ENCODE measurements at regions not wholly inside any gene's neighbourhood (a gene's known extent, or its start where the extent isn't known, plus 50 kb on each side); places are given as distances from the start of the nearest gene placed in this dataset.

DNA sequence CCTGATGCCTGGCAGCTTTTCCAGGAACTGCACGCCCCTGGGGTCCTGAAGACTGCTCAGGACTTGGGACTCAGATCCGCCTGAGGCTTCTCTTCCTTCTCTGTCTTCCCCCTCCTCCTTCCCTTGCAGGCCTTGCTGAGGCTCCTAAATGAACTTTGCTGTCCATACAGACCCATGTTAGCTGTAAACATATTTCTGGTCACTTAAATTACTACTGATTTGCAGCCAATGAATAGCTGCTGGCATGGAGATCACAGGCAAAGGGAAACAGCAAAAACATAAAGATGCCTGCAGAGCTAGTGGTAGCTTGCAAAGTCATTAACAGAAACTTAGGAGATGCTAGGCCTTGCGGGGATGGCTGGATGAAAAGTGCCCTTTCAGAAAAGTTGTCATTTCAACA, 261.9 kb downstream of the GADD45G start:
- DNase-seq = no peak

DNA sequence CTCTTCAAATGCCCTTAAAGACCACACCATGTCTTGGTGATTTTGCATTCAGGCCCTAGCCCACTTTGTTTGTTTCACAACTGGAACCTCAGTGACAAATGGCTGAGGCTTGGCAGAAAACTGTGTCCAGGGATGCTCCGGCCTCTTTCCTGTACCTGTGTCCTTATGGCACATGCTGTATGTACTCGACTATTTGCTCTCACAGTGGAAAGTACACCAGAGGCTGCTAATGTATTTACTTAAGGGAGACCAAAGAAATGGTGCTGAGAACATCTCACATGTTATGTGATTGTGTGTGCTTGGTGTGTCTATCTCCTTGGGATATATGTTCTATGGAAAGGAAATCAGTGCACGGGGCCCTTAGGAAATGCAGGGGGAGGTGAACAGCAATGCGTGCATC, 263.3 kb downstream of the GADD45G start:
- DNase-seq = no peak

DNA sequence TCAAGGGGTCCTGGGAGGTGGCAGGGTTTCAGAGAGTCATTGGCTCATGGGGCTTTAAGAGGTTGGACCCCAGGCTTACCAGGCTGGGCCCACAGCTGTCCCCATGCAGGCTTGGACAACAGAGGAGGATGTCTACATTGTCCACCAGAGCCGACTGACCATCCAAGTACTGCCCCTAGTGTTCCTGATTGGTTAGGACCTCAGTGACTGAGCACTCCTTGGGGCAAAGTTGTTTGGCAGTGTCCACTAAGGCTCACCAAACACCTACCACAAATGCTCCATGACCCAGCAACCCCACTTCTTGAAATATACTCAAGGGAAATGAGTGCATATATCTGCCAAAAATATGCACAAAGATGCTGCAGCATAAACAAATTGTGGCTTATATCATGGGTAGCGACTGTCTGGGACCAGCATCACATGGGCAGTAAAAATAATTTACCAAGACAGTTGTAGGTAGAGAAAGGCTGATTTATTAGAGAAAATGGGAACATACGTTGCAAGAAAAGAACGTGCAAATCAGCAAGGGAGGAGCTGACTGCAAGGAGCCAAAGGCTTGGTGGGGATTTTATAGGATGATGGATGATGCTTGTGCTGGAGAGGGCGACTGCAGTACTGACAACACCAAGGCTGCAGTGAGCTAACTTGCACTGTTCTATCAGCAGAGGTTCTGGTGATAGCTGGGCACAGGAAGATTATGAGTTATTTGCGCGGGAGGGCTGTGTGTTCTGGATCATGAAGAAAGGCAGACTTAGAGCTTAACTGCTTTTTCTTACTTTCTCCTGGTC, 265.2 kb downstream of the GADD45G start:
- no peak for DNase-seq

GRCh38 chr9:89871871-89872331, 267.1 kb downstream of the GADD45G start:
- no peak for DNase-seq

DNA sequence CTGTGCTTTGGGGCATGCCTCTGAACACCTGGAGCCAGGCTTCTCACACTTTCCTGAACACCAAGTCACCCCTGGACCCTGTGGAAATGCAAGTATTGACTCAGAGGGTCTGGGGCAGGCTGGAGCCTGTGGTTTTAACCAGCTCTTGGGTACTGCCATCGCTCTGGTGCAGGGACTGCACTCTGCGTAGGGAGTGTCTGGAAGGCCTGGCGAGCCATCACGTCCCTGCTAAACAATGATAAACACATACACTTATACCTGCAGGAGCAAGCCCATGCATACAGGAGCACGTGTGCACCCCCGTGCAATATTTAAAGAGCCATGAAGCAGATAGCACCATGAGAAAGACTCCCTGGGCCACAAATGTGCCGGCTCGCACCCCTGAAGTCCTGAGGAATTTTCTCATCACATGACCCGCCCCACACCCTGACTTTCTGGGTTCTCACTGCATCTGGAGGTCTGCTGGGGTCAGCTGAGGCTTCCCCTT, 267.7 kb downstream of the GADD45G start:
- no peak for DNase-seq

DNA sequence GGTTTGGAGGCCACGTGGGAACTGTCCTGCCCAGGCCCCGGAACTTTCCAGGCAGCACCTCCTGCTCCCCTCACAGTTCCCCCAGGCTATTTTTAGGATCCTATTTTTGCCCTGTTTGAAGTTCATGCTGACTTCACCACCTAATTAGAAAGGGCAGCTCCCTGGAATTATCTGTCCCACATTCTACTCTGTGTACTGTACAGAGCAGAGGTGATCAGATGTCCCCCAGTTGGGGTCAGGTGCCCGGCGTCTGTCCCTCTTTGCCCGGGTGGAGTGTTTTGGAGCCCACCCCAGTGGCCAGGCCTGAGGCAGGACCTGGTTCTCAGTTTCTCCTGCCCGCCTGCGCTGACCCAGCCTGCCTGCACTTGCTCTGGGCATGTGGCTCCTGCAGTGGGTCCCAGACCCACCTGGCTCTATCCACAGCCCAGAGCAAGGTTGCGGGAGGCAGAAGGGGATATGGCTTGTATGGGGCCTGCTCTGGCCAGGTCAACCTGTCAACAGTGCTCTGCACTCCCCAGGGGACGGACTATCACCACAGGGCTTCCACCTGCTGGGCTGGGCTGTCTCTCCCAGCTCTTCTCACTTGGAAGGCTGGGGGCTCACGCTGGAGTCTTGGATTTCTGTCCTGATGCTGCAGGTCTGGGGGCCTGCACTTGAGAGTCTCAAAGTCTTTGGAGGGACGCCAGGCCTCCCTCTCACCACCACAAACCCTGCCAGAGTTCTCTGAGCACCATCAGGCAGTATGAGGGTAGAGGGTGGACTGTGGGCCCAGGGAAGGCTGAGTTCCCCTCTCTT, 268.3 kb downstream of the GADD45G start:
- DNase-seq = no peak

GRCh38 chr9:89873801-89874200, 269.0 kb downstream of the GADD45G start:
- DNase-seq = no peak

DNA sequence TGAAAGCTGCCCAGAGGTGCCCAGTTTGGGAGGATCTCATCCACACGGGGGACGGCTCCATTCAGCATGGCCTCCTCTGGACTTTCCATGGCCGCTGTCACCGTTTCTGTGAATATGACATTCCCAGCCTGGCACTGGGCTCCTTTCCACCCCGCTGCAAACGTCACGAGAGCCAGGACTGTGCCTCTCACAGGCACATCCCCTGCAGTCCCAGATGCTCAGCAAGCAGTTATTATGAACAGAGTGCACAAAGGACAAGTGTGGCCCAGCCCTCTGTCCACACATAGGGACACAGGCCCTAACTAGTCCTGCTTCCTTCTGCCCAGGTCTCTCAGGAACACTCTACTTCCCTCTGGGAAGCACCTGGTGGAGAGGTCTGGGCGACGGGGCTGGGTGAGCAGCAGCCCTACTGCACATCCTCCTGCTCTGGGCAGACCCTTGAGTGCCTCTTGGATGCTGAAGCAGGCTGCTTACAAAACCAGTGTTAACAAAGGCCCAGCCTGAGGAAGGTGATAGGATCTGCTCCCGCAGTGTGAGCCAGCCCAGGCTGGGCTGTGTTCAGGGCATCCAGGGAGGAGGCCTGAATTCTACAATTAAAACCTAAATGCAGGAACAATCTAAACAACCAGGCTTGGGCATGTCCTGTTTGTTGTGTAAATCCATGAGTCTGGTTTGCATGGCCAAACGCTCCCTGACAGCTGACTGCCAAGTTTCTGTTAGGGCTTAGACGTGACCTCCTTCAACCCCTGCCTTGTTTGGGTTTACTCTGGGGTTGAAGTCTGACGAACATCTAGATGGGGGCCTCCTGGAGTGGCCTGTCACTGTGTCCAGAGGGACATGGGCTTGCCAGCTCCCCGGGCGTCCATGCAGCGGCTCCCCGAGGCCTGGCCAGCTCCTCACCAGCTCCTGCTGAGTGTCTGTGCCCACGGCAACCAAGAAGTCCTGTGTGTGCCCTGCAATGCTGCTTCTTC, 269.8 kb downstream of the GADD45G start:
- DNase-seq = peak; percentile 70 to 77 (median 76)

DNA sequence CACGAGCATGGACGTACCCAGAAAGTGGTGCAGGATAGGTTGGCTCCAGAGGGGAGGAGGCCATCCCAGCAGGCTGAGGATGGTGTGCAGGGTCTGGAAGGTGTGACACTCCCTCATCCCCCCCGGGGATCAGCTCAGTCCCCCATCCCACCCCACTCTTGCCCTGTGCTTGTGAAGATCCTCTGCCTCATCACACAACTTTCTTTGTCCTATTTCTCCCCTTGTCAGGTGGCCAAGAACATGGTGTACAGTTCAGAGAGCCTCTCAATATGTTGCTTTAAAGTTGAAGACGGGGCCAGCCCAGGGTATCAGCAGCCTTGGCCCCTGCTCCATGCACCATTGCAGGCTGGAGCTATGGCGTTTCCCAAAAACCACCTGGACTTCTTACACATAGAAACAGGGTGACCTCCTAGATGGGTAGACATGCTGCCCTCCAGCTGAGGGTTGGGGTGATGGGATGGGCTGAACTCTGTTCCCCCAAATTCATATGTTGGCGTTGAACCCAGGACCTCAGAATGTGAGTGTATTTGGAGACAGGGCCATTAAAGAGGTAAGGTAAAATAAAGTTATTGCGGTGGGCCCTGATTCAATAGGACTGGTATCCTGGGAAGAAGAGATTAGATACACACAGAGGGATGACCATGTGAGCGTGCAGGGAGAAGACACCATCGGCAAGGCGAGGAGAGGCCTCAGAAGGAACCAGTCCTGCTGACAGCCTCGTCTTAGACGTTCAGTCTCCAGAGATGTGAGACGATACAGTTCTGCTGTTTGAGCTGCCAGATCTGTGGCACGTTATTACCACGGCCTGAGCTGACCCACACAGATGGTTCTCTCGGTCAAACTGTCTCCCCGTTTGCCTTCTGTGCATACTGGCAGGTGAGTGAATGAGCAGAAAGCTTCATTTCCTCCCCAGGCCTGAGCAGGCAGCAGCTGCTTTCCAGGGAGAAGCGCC, 272.5 kb downstream of the GADD45G start:
- DNase-seq = no peak

GRCh38 chr9:89878003-89878411, 273.2 kb downstream of the GADD45G start:
- no peak for DNase-seq

DNA sequence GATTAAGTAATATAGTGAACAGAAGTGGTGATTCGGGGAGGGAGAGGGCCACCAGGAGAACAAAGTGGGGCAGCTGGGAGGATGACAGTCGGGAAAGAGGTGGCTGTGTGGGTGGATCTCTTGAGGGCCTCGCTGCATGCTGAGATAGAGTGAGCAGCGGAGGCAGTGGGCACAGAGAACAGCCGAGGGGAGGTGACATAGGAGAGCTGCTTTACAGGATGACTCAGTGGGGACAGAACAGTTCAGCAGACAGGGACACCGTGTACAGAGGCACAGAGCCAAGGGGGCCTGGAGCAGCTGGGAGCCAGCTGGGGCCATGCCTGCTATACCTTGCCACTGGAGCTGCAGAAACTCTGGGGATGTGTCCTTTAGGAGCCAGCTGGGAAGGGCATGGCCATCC, 273.9 kb downstream of the GADD45G start:
- DNase-seq = peak; percentile 11 to 60 (median 23)

DNA sequence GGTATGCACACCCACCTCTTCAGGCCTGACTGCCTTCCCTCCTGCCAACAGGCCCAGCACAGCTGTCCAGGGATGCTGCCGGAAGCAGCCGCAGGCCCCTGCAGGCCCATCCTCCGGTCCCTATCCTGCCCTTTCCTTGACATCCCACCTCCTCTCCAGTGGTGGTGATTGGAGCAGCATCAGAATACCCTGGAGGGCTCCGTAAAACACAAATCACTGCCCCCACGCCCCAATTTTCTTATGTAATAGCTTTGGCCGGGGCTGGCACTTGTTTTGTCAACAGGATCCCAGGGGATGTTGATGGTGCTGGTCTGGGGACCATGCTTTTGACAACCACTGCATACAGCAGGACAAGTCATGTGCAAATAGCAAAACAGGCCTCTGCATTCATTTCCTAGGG, 274.5 kb downstream of the GADD45G start:
- no peak for DNase-seq

- DNase-seq = no peak
These were observed 274.9 kb downstream of the GADD45G start for GRCh38 chr9:89879701-89880100.

DNA sequence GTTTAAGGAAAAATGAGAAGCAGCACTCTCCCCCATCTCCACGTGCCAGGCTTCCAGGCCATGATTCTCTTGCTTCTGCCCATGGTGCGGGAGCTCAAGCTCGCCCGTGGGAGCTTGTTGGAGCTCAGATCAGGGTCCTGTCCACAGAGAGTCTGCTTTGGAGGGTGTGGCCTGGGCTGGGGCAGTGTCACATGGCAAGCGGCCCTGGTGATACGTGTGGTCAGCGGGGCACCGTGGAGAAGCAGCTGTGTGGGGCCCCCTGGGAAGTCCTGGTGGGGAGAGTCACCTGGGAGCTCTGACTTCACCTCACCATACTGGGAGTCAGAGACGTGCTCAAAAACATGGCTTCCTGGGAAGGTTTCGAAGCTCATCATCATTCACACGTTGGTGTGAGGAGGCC, 275.3 kb downstream of the GADD45G start:
- DNase-seq = no peak

- no peak for DNase-seq
These were observed 275.9 kb downstream of the GADD45G start for GRCh38 chr9:89880721-89881120.

DNA sequence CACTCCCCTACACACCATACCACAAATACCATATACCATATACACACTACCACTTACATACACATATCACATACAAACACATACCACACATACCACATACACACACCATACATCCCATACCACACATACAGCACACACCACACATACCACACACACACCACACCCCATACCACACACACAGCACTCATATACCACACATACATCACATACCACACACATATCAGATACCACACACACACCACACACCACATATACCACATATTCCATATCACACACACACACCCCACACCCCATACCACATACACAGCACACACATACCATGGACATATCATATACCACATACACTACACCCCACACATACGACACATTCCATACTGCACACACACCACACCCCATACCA, 276.6 kb downstream of the GADD45G start:
- no peak for DNase-seq

DNA sequence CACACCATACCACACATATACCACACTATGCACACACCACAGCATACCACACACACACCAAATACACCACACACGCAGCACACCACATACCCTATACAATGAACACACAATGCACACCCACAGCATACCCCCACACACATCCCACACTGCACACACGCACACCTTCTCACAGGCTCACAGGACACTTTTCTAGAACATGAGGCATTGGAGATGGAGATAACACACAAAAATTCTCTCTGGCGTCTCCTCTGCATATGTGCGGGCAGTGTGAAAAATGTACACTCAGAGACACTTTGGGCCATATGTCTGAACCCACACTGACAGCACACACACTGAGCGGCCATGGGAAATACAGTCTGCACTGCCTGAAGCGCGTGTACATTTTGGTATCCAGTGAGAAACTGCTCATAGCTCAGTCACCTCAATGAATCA, 278.1 kb downstream of the GADD45G start:
- DNase-seq = no peak

DNA sequence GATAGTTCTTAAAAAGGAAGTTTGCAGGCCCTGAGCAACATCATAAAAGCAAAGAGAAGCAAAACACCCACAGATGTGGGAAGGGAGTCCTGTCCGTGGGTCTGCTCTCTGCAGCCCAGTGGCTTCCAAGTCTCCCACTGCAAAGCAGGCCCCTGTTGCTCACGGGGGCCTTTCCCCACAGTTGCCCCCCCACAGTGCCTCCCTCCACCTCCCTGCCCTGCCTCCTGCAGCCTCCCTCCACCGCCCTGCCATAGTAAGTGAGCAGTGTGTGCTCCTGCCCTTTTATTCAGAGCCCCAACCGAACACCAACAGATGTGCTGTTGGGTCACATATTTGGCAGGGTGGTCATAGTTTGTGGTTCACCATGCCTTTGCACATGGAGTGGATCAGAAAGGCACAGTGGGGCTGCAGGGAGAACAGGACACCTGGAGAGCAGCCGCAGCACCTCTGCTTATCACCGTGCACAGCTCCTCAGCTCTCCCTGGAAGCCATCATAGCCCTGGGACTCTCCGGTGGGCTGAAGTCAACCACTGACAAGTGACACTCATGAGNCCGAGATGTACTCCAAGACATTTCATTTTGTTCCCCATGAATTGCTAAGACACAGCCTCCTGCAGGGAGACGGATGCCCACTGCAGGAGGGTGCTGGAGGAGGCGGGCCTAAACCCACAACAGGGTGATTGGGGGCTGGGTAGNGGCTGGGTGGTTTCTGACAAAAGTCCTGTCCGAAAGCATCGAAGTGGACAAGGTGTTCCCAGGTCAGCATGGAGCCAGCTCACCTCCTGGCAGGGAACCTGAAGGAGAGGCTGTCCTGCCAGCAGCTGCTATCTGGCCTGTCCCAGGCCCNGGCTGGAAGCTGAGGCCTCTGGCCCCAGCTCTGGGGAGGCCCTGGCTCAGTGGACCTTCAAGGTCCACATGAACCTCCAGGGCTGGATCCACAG, 278.9 kb downstream of the GADD45G start:
- DNase-seq = no peak

- DNase-seq = no peak
These were observed 279.7 kb downstream of the GADD45G start for GRCh38 chr9:89884356-89885083.

- no peak for DNase-seq
These were observed 280.3 kb downstream of the GADD45G start for GRCh38 chr9:89885156-89885555.

Data from NCI-H1417 (cell line).